PC-9 (cell line): ENCODE measurements at regions not wholly inside any gene's neighbourhood (a gene's known extent, or its start where the extent isn't known, plus 50 kb on each side); places are given as distances from the start of the nearest gene placed in this dataset.

Experiments used
- CTCF ChIP-seq: fragments of 200-600 bp; sonication (generic); conservative IDR thresholded peaks from 2 replicates; pipeline ENCODE4 v1.6.1; 2017; ENCODE audit warnings: mixed run types, antibody characterized with exemption, mild to moderate bottlenecking, moderate library complexity
- EZH2 ChIP-seq: fragments of 200-600 bp; sonication (generic); IDR thresholded peaks from 2 replicates; pipeline ENCODE4 v1.8.0; 2017; ENCODE audit warnings: antibody characterized with exemption, low read depth

DNA sequence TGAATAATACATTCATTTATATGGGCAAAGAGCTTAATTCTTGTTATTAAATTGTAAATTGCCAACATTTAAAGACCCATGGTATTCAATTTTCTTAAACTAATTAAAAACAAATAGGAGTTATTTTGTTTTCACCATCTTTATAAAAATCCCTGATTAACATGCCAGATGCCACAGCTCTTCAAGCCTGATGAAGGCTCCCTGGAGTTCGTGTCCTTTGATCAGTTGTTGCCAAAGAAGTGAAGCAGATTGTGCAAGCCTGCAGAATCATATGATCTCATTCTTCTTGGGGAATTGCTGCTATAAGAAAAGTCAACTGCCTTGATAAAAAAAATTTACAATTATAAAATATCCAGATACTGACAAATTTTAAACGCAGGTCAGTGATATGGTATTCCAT, 288.3 kb upstream of the PPFIA2 start:
- TF ChIP-seq CTCF (no peak), EZH2 (no peak)
